ENCODE measurements at regions not wholly inside any gene's neighbourhood (a gene's known extent, or its start where the extent isn't known, plus 50 kb on each side); places are given as distances from the start of the nearest gene placed in this dataset. TPM values are rescaled to one million over a fixed set of nuclear protein-coding genes. Genes with fewer than 3 reads are reported as not detected.

GRCh38 chr1:67634396-67634935 lies 50.5 kb upstream of the GADD45A start:
- no peak for TF ChIP-seq CTCF (IDR thresholded peaks at IDR 0.05; ENCODE audit: insufficient read depth, low read depth, low read length)
- no peak for DNase-seq (ENCODE audit: low read depth)
- H3K4me3 ChIP-seq (ENCODE audit: low read depth, low read length) = no peak overlapping the region

- H3K4me3 ChIP-seq (ENCODE audit: low read depth, low read length) = no peak overlapping the region
- DNase-seq (ENCODE audit: low read depth) = no peak
- no peak for TF ChIP-seq CTCF (IDR thresholded peaks at IDR 0.05; ENCODE audit: insufficient read depth, low read depth, low read length)
Observed at GRCh38 chr1:67635055-67635809, 49.8 kb upstream of the GADD45A start.

Small RNA genes in the stretch of these regions (small RNA-seq; reads per million reads assigned to genes)
- not detected for gene RNU6-1031P
